Neural cell (in vitro differentiated cells): ENCODE measurements at regions not wholly inside any gene's neighbourhood (a gene's known extent, or its start where the extent isn't known, plus 50 kb on each side); places are given as distances from the start of the nearest gene placed in this dataset.

ENCODE experiments used
- CTCF ChIP-seq: fragments of 450-650 bp; IDR thresholded peaks from 2 replicates; pipeline ENCODE4 v1.5.1; 2014; ENCODE audit warnings: antibody characterized with exemption, mild to moderate bottlenecking, moderate library complexity; ENCODE audit not compliant: poor library complexity, severe bottlenecking
- EP300 ChIP-seq: fragments of 450-650 bp; conservative IDR thresholded peaks from 2 replicates; pipeline ENCODE4 v1.6.1; 2014; ENCODE audit warnings: antibody characterized with exemption, mild to moderate bottlenecking, moderate library complexity; ENCODE audit not compliant: poor library complexity, severe bottlenecking
- MXI1 ChIP-seq: fragments of 450-650 bp; conservative IDR thresholded peaks from 2 replicates; pipeline ENCODE4 v1.6.1; 2014; ENCODE audit warnings: antibody characterized with exemption, mild to moderate bottlenecking; ENCODE audit not compliant: poor library complexity, severe bottlenecking
- POLR2AphosphoS5 ChIP-seq: IDR thresholded peaks from 2 replicates; pipeline ENCODE4 v1.6.1; 2012

- TF ChIP-seq CTCF (no peak), MXI1 (no peak), POLR2AphosphoS5 (no peak), EP300 (no peak)
These were observed 159.7 kb upstream of the SKOR2 start for GRCh38 chr18:47411159-47411558.
